HG03097 (cell line): ENCODE measurements at regions not wholly inside any gene's neighbourhood (a gene's known extent, or its start where the extent isn't known, plus 50 kb on each side); places are given as distances from the start of the nearest gene placed in this dataset.
A peak's percentile ranks its signal among the peaks of the same experiment; 100 is the strongest.
"Not testable (repeated sequence)": the region's sequence is repeated elsewhere in the genome, so short reads cannot be mapped to it uniquely, and the experiment has no call there.

ENCODE experiments used
- ATAC-seq: cut with Tn5 transposase; IDR thresholded peaks from one replicate; pipeline ENCODE4 v1.9.1; 2021; ENCODE audit not compliant: unreplicated experiment, low FRiP score

DNA sequence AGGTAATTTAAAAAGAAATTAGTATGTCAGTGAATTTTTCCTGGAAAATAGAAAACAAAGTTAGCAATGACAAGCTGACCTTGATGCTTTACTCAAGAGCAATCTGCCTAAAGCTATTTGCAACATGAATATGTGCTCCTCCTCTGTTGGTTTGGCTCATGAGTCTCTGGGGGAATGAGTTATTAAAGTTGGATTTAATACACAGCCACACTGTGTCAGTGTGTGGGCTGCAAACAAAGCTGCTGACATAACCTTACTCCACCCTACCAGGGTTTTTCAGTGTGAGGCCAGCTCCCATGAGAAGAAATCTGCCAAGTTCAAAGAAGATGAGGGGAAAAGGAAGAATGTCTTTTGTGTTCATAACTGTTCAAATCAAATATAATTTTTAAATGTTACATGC lies 280.5 kb downstream of the TLL1 start:
- no peak for ATAC-seq

DNA sequence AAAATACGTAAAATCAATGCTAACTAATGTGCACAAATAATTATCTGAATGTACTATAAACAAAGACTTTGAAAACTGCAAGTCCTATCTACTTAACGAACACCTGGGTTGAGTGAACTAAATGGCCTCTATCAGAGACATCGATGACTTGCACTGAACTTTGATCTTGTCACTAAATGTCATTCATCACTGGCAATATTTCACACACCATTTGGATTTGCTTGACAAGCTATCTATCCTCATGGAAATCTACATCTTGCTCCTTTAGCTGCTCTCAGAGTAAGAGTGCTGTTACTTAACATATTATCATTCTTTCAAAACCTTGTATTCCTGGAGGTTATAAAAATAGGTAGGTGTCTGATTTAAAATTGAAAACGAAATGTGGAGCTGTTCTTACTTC lies 289.3 kb downstream of the TLL1 start:
- no peak for ATAC-seq

GRCh38 chr4:166165829-166166420 lies 292.9 kb downstream of the TLL1 start:
- peak; percentile 97 for ATAC-seq

- ATAC-seq, result no peak
These were observed 296.1 kb downstream of the TLL1 start for GRCh38 chr4:166169111-166169510.

DNA sequence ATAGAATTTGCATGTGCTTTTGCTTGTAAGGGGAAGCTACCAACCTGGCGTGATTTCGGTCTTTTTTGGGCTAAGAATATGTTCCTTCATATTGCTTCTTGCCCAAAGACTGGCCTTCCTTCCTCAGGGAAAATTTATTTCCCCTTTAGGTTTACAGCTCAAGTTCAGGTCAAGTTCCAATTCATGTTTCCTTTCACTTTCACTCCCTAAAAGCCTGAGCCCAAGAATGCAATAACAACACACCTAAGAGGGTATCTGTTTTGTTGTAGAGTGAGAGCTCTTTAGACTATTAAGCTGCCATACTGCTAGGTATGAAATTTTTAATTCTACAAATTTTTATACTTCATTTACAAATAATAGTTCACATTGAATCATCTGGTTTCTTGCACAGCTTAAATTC lies 299.6 kb downstream of the TLL1 start:
- ATAC-seq, result no peak

- ATAC-seq, result no peak
These were observed 301.9 kb downstream of the TLL1 start for GRCh38 chr4:166174717-166175490.

DNA sequence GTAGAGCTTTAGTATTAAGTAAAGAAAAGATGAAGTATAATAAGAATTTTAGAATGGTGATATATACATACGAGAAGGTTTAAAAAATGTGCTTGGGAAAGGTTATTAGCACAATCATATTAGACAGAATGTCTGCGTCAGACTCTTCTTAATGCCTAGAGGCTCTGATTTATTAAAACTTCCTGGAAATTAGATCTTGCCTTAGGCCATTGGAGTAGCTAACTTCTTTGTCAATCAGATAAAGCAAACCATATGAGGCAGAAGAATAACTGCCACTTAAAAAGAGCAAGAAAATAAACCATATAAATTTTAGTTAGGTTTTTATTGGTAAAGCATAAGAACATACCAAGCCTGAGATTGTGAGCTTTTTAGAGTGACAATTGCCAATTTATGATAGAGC lies 309.1 kb downstream of the TLL1 start:
- no peak for ATAC-seq

GRCh38 chr4:166195101-166195500 lies 322.1 kb downstream of the TLL1 start:
- ATAC-seq, result no peak

- no peak for ATAC-seq
These were observed 324.1 kb downstream of the TLL1 start for GRCh38 chr4:166197166-166197565.

DNA sequence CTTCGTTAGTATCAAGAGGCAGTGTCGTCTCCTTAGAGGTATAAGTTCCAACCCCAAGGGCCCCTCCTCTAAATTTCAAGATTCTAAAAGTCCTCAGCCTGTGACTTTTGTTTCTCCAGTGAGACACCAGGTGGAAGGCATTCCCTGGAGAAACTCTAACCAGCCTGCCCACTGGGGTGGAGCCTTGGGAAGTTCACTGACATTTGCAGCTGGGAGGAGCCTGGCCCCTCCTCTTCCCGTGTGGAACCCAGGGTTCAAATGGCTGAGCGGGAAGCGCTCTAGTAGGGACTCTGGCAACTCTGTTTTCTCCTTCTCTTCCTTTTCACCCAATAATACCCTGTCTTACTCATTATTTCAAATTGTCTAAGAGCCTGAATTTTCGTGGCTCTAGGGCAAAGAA lies 325.0 kb downstream of the TLL1 start:
- ATAC-seq, result no peak

DNA sequence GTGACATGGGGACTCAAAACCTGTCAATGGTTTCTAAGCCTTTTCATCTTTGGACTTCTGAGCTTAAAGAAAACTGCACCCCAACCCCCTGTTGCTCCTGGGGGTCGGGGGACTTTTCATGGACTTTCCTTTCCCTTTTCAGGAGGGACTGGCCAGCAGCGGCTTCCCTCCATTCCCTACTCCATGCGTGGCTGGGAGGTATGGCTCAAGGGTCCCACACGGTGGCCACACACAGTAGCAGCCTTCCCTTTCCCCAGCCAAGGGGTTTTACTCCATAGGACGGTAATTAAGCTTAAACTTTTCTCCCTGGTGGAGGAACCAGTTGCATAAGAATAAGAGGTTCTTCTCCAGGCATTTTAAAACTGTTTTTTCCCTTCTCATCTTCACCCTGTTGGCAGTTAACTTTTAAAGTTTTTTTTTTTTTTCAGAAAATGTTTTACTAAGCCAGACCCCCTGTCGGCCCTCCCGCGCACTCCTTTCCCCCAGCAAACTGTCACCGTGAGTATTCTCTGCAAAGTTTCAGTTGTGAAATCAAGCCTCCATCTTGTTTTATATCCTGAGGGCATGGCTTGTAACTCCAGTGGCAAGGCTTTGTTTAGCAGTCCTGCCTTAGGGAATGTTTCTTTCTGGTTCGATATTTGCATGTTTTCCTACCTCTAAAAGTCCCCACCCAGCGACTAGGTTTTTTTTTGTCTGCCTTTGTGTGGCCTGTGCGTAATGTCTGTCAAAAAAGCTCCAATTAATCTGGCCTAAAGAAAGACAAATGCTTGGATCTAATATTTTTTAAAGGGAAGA lies 325.7 kb downstream of the TLL1 start:
- no peak for ATAC-seq

GRCh38 chr4:166202991-166203390 lies 330.0 kb downstream of the TLL1 start:
- no peak for ATAC-seq

GRCh38 chr4:166212326-166212725 lies 339.3 kb downstream of the TLL1 start:
- not testable (repeated sequence) for ATAC-seq

- ATAC-seq, result no peak
These were observed 349.2 kb downstream of the TLL1 start for GRCh38 chr4:166222271-166222670.

- ATAC-seq, result no peak
These were observed 355.1 kb downstream of the TLL1 start for GRCh38 chr4:166228112-166228511.

DNA sequence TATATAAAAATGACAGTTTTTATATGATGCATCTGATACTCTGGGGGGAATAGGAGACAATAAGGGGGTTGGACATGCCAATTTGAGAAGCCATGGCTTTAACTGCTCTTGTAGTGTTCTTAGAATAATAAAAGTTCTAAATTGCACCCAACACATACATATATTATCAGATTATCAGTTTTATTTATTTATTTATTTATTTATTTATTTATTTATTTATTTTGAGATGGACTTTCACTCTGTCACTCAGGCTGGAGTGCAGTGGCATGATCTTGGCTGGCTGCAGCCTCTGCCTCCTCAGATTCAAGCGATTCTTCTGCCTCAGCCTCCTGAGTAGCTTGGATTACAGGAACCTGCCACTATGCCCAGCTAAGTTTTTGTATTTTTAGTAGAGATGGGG lies 356.8 kb downstream of the TLL1 start:
- no peak for ATAC-seq

- no peak for ATAC-seq
These were observed 357.8 kb downstream of the TLL1 start for GRCh38 chr4:166230841-166231240.

DNA sequence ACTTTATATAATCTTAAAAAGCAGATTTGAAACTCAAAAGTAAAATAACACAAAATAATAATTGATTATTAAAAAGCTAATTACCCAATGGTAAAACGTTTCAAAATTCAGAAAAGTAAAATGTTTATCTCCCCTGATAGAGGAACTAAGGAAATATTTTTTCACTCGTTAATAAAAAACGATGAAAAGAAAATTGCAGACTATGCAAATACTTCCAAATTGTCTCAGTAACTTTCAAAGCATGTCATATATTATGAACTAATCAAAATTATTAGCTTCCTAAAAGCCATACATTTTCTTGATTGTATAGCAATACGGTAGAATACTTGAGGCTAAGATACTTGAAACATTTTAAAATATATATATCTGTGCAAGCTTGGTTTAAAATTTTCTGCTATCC lies 366.3 kb downstream of the TLL1 start:
- ATAC-seq, result no peak

GRCh38 chr4:166252487-166253402 lies 379.7 kb downstream of the TLL1 start:
- ATAC-seq, result no peak

DNA sequence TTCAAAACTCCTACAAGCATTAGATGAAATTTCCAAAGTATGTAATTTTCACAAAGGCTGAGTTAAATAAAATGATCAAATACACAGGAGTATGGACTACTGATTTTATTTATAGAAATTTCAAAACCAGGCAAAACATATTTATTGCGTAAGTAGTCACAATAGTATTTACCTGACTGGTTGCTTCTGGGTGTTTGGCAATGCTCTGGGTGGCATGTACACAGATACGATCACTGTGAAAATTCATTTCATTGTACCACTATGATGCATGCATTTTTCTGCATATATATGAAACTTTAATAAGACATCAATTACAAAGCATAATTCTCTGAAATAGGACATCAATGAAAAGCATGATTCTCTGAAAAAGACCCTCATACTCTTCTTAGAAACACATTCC lies 384.2 kb downstream of the TLL1 start:
- no peak for ATAC-seq

GRCh38 chr4:166257891-166258290 lies 384.9 kb downstream of the TLL1 start:
- no peak for ATAC-seq
